Cardiac muscle cell (in vitro differentiated cells and primary cell): ENCODE measurements at regions not wholly inside any gene's neighbourhood (a gene's known extent, or its start where the extent isn't known, plus 50 kb on each side); places are given as distances from the start of the nearest gene placed in this dataset.

Source experiments
- DNase-seq, 2 donors: peaks; one replicate each; pipeline versions ENCODE4 v3.0.0 to v3.0.0-alpha.2; 2010 to 2017; ENCODE audit warnings: low read depth in 1 of 2, low spot score in 1 of 2
- H3K27ac ChIP-seq: fragments of 200-600 bp; sonication (generic); 2 replicates; pipeline ENCODE4 v1.5.1; 2016
- H3K27me3 ChIP-seq: fragments of 200-600 bp; sonication (generic); 2 replicates; pipeline ENCODE4 v1.6.0; 2016; ENCODE audit warnings: control low read depth
- H3K36me3 ChIP-seq: fragments of 200-600 bp; sonication (generic); 2 replicates; pipeline ENCODE4 v1.5.1; 2016; ENCODE audit warnings: control low read depth
- H3K4me1 ChIP-seq: fragments of 200-600 bp; sonication (generic); 2 replicates; pipeline ENCODE4 v1.8.1; 2017; ENCODE audit warnings: low read depth, mild to moderate bottlenecking, mixed run types
- H3K4me3 ChIP-seq: fragments of 200-600 bp; sonication (generic); 2 replicates; pipeline ENCODE4 v1.5.1; 2016; ENCODE audit warnings: mild to moderate bottlenecking
- H3K9me3 ChIP-seq: fragments of 200-600 bp; sonication (generic); 2 replicates; pipeline ENCODE4 v1.5.1; 2017; ENCODE audit warnings: low read depth, mild to moderate bottlenecking, control low read depth
- TF ChIP-seq, protein P1 (sequence below): IDR thresholded peaks from 2 replicates; pipeline ENCODE4 v1.5.1; 2012; ENCODE audit warnings: low read depth, mild to moderate bottlenecking, low read length

- Histone ChIP-seq H3K4me1 (no peaks in the 10 kb centered on the region), H3K9me3 (no peaks in the 10 kb centered on the region), H3K4me3 (no peak overlapping the region), H3K27me3 (no peaks in the 10 kb centered on the region), H3K36me3 (no peaks in the 10 kb centered on the region), H3K27ac (no peak overlapping the region)
- DNase-seq = peak in 1 of 2 donors; percentile 3
- TF ChIP-seq, protein P1, sequence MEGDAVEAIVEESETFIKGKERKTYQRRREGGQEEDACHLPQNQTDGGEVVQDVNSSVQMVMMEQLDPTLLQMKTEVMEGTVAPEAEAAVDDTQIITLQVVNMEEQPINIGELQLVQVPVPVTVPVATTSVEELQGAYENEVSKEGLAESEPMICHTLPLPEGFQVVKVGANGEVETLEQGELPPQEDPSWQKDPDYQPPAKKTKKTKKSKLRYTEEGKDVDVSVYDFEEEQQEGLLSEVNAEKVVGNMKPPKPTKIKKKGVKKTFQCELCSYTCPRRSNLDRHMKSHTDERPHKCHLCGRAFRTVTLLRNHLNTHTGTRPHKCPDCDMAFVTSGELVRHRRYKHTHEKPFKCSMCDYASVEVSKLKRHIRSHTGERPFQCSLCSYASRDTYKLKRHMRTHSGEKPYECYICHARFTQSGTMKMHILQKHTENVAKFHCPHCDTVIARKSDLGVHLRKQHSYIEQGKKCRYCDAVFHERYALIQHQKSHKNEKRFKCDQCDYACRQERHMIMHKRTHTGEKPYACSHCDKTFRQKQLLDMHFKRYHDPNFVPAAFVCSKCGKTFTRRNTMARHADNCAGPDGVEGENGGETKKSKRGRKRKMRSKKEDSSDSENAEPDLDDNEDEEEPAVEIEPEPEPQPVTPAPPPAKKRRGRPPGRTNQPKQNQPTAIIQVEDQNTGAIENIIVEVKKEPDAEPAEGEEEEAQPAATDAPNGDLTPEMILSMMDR = no peak
Observed at GRCh38 chr13:85728811-85729210, 70.4 kb downstream of the SLITRK6 start.

DNA sequence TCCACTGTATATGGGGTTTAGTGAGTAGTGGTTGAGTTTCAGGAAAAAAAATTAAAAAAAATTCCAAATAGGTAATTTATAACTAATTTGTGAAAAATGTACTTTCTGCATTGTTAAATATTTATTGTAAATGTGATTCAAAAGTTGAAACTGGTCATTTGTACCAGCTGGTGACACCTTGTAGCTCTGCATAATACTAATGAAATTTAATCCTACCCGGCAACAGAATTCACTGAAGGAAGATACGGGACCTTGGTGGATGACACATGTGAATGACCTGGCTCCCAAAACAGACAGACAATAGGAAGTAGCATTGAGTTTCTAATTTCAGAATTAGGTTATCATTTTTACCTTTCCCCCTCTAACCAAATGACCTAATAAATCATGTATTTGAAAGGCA is 73.8 kb downstream of the SLITRK6 start:
- Histone ChIP-seq H3K36me3 (no peaks in the 10 kb centered on the region), H3K27me3 (no peaks in the 10 kb centered on the region), H3K4me3 (no peak overlapping the region), H3K4me1 (no peaks in the 10 kb centered on the region), H3K27ac (no peak overlapping the region), H3K9me3 (no peaks in the 10 kb centered on the region)
- TF ChIP-seq, protein P1 = no peak
- no peak for DNase-seq

- TF ChIP-seq, protein P1 = no peak
- DNase-seq = no peak
- no peak overlapping the region for H3K27ac ChIP-seq
- no peaks in the 10 kb centered on the region for H3K4me1 ChIP-seq
- no peaks in the 10 kb centered on the region for H3K9me3 ChIP-seq
- no peak overlapping the region for H3K4me3 ChIP-seq
- H3K36me3 ChIP-seq = no peaks in the 10 kb centered on the region
- H3K27me3 ChIP-seq = no peaks in the 10 kb centered on the region
Observed at GRCh38 chr13:85724546-85725432, 74.4 kb downstream of the SLITRK6 start.

DNA sequence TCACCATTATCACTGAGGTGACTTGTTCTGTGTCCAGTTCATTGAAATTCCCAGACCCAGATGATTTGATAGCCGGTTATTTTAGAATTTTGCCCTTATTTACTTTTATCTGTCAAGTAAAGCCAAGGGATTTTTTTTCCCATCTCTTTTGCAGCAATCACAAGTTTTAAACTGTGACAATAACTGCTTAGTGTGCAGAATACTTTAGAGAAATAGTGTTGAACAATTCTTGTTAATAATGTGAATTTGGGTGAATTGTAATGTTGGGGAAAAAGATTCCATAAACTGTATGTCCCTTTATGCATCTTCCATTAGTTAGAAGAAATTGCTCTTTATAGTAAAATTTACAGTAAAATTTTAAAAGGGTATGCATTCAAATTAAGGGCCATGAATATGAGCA is 79.5 kb downstream of the SLITRK6 start:
- H3K27ac ChIP-seq = no peak overlapping the region
- H3K4me3 ChIP-seq = no peak overlapping the region
- TF ChIP-seq, protein P1 = no peak
- no peaks in the 10 kb centered on the region for H3K27me3 ChIP-seq
- H3K9me3 ChIP-seq = no peaks in the 10 kb centered on the region
- no peaks in the 10 kb centered on the region for H3K4me1 ChIP-seq
- no peaks in the 10 kb centered on the region for H3K36me3 ChIP-seq
- DNase-seq = no peak

GRCh38 chr13:85717921-85718320 is 81.3 kb downstream of the SLITRK6 start:
- DNase-seq = no peak
- H3K36me3 ChIP-seq = no peaks in the 10 kb centered on the region
- H3K27ac ChIP-seq = no peak overlapping the region
- no peaks in the 10 kb centered on the region for H3K4me1 ChIP-seq
- H3K9me3 ChIP-seq = no peaks in the 10 kb centered on the region
- H3K4me3 ChIP-seq = no peak overlapping the region
- TF ChIP-seq, protein P1 = no peak
- H3K27me3 ChIP-seq = no peaks in the 10 kb centered on the region
